Sigmoid colon (tissue), 3 donors: ENCODE measurements at regions not wholly inside any gene's neighbourhood (a gene's known extent, or its start where the extent isn't known, plus 50 kb on each side); places are given as distances from the start of the nearest gene placed in this dataset.

Source experiments
- CTCF ChIP-seq, 4 experiments: fragments of 450-650 bp in 3 of 4; fragments of 200-600 bp in 1 of 4; IDR thresholded peaks; one replicate each; pipeline ENCODE4 v1.5.1; 2016 to 2019; ENCODE audit warnings: antibody characterized with exemption in 4 of 4, mild to moderate bottlenecking in 3 of 4, moderate library complexity in 2 of 4
- POLR2A ChIP-seq, 2 donors: fragments of 450-650 bp; IDR thresholded peaks; one replicate each; pipeline ENCODE4 v1.6.1; 2016; ENCODE audit warnings: antibody characterized with exemption in 2 of 2, mild to moderate bottlenecking in 2 of 2, moderate library complexity in 2 of 2

DNA sequence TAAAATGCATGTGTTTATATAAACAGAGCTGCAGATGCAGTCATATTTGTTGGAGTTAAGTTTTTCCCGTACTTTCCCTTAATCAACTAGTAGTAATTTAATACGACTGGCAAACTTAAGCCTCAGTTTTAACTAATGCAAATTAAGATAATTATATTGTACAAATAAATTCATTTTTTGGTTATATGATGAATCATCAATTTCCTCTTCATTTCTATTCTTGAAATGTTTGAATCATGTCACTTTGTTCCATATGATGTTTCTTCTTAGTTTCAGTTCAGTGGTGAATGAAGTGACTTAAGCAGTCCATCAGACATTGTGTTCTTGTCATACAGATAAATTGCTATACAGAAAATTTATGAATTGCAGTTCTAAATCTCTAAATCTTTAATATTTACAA lies 1361.2 kb upstream of the EPHA6 start:
- TF ChIP-seq CTCF (IDR thresholded peaks at IDR 0.05) (no peak), POLR2A (IDR thresholded peaks at IDR 0.05) (no peak)
